Stimulated activated naive CD8-positive, alpha-beta T cell treated with anti-CD3 and anti-CD28 coated beads, Interleukin-15, Interleukin-2, amounts not matched to agents 100 ng/mL and 50 ng/mL, for 24 hours (primary cell): ENCODE measurements at regions not wholly inside any gene's neighbourhood (a gene's known extent, or its start where the extent isn't known, plus 50 kb on each side); places are given as distances from the start of the nearest gene placed in this dataset.

Experiments used
- H3K27ac Mint-ChIP-seq: one replicate; pipeline ENCODE4 v1.8.0; 2021; ENCODE audit warnings: mild to moderate bottlenecking, mixed read lengths
- H3K27me3 Mint-ChIP-seq: one replicate; pipeline ENCODE4 v1.8.0; 2021; ENCODE audit warnings: mixed read lengths
- H3K36me3 Mint-ChIP-seq: one replicate; pipeline ENCODE4 v1.8.0; 2021; ENCODE audit warnings: low read depth, mixed read lengths
- H3K4me1 Mint-ChIP-seq: one replicate; pipeline ENCODE4 v1.8.0; 2021; ENCODE audit warnings: low read depth, mixed read lengths
- H3K4me3 Mint-ChIP-seq: one replicate; pipeline ENCODE4 v1.8.0; 2021; ENCODE audit warnings: mild to moderate bottlenecking, mixed read lengths
- H3K9me3 Mint-ChIP-seq: one replicate; pipeline ENCODE4 v1.8.0; 2021; ENCODE audit warnings: mixed read lengths

DNA sequence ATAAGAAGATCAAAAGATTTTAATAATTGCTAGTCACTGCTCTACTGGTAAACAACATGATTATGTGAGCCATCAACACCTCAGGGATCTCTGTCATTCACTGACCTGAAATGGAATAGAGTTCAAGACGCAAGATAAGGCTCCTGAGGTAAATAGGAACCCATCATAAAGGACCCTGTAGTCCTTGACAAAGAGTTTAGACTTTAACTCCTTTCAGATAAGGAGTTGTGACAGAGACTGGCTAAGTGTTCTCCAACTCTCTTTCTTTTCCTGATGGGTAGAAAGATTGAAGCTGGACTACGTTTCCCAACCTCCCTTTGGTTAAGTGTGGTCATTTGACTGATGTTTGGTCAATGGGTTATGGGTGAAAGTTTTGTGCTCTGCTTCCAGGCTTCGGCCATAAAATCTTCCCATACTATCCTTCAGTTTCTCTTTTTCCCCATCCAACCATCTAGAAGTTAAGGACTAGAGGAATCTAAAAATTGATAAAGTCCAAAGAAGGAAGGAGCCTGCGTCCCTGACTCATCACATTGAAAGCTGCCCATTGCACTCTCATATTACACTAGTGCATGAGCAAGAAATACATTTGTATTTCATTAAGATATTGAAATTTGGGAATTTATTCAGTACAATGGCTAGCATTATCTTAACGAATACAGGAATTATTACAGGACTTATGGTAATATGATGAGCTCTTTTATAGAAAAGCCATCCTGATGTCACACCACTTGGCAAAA lies 293.7 kb upstream of the ACVR2A start:
- no peak overlapping the region for H3K27ac Mint-ChIP-seq
- H3K9me3 Mint-ChIP-seq = no peaks in the 10 kb centered on the region
- H3K36me3 Mint-ChIP-seq = no peaks in the 10 kb centered on the region
- H3K4me3 Mint-ChIP-seq = no peak overlapping the region
- no peaks in the 10 kb centered on the region for H3K4me1 Mint-ChIP-seq
- H3K27me3 Mint-ChIP-seq = no peaks in the 10 kb centered on the region

GRCh38 chr2:147549054-147549453 lies 295.8 kb upstream of the ACVR2A start:
- Mint-ChIP-seq H3K27ac (no peak overlapping the region), H3K4me3 (no peak overlapping the region), H3K9me3 (no peaks in the 10 kb centered on the region), H3K36me3 (no peaks in the 10 kb centered on the region), H3K27me3 (no peaks in the 10 kb centered on the region), H3K4me1 (no peaks in the 10 kb centered on the region)

- no peak overlapping the region for H3K27ac Mint-ChIP-seq
- H3K4me3 Mint-ChIP-seq = no peak overlapping the region
- no peaks in the 10 kb centered on the region for H3K9me3 Mint-ChIP-seq
- no peaks in the 10 kb centered on the region for H3K36me3 Mint-ChIP-seq
- H3K4me1 Mint-ChIP-seq = no peaks in the 10 kb centered on the region
- no peaks in the 10 kb centered on the region for H3K27me3 Mint-ChIP-seq
These were observed 296.4 kb upstream of the ACVR2A start for GRCh38 chr2:147548451-147548850.

DNA sequence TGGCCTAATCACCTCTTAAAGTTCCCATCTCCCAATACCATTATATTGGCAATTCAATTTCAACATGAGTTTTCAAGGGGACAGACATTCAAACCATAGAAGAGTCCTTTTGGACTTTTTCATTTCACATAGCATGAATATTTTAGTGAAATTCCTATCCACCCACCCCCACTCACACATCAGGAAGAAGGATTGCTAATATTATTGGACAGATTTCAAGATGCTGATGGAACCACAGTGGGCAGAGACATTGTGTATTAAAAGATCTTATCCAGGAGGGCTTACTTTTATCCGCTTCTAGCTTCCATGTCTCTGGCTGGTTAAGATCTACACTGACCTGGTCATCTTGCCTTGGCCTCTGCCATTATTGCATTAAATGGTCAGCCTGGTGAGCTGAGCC lies 297.4 kb upstream of the ACVR2A start:
- Mint-ChIP-seq H3K27ac (no peak overlapping the region), H3K36me3 (no peaks in the 10 kb centered on the region)

DNA sequence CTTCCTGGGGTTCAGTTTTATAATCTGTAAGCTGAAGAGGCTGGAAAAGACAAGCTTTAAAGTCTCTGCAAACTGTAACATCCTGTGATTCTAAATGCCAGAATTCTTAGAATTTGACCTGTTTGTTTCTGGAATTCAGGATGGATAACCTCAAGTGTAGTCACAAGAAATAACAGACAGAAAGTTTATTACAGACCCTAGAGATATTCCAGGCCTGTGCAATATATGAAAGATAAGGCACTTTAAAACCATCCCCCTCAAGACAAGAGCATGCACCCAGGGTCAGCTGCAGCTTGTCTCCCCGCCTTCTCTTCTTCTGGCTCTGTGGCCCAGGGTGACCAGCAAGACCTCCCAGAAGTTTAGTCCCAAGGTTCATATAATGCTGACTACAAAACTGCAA lies 298.7 kb upstream of the ACVR2A start:
- no peaks in the 10 kb centered on the region for H3K9me3 Mint-ChIP-seq
- H3K27ac Mint-ChIP-seq = no peak overlapping the region
- H3K4me3 Mint-ChIP-seq = no peak overlapping the region
- no peaks in the 10 kb centered on the region for H3K27me3 Mint-ChIP-seq
- H3K36me3 Mint-ChIP-seq = no peaks in the 10 kb centered on the region
- H3K4me1 Mint-ChIP-seq = no peaks in the 10 kb centered on the region

More for the DNA sequence above, 297.4 kb upstream of the ACVR2A start:
- Mint-ChIP-seq H3K9me3 (no peaks in the 10 kb centered on the region), H3K4me3 (no peak overlapping the region), H3K4me1 (no peaks in the 10 kb centered on the region), H3K27me3 (no peaks in the 10 kb centered on the region)

- Mint-ChIP-seq H3K36me3 (no peaks in the 10 kb centered on the region), H3K9me3 (peaks cover 4% of the 10 kb centered on the region), H3K27me3 (peaks cover 3% of the 10 kb centered on the region), H3K4me1 (no peaks in the 10 kb centered on the region), H3K4me3 (no peak overlapping the region), H3K27ac (no peak overlapping the region)
These were observed 301.8 kb upstream of the ACVR2A start for GRCh38 chr2:147543056-147543455.

GRCh38 chr2:147542351-147542750 lies 302.5 kb upstream of the ACVR2A start:
- Mint-ChIP-seq H3K36me3 (no peaks in the 10 kb centered on the region), H3K9me3 (peaks cover 4% of the 10 kb centered on the region), H3K27me3 (peaks cover 3% of the 10 kb centered on the region), H3K4me1 (no peaks in the 10 kb centered on the region), H3K27ac (no peak overlapping the region), H3K4me3 (no peak overlapping the region)

- peaks cover 4% of the 10 kb centered on the region for H3K9me3 Mint-ChIP-seq
- H3K36me3 Mint-ChIP-seq = no peaks in the 10 kb centered on the region
- no peak overlapping the region for H3K27ac Mint-ChIP-seq
- no peaks in the 10 kb centered on the region for H3K4me1 Mint-ChIP-seq
- no peak overlapping the region for H3K4me3 Mint-ChIP-seq
- peaks cover 3% of the 10 kb centered on the region for H3K27me3 Mint-ChIP-seq
These were observed 303.5 kb upstream of the ACVR2A start for GRCh38 chr2:147541314-147541713.

DNA sequence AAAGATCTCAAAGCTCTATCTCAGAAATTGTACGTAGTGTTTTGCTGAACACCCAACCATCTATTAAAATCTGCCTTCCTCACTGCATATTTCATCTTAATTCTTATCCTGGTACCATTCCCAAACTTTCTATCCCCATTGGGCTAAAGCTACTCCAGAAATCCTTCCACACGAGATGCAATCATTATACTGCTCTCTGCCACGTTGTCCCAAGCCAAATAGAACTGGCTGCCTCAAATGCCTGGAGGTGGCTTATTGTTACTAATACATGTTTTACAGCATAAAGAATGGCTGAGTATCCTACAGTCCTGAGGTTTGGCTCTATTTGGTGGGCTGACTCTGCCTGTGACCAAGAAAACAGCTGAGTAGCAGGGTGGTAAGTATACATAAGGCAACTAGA lies 306.0 kb upstream of the ACVR2A start:
- no peak overlapping the region for H3K27ac Mint-ChIP-seq
- peaks cover 3% of the 10 kb centered on the region for H3K27me3 Mint-ChIP-seq
- H3K9me3 Mint-ChIP-seq = peaks cover 4% of the 10 kb centered on the region
- H3K36me3 Mint-ChIP-seq = no peaks in the 10 kb centered on the region
- H3K4me3 Mint-ChIP-seq = no peak overlapping the region
- H3K4me1 Mint-ChIP-seq = no peaks in the 10 kb centered on the region

DNA sequence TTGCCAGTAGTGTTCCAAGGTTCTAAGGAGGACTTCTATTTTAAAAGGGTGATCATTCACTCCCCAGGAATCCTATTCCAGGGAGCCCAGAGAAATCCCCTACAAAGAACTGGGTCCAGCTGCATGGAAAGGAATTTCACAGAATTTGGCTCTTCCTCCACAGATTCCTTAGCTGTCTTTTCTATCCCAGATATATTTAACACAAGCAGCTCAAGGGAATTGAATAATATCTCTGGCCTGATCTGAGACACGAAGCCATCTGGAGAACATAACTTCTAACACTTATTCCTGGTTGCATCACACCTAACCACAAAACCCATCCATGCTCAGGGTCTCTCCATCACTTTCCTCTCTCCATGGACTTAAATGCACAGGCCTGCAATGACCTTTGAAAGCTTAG lies 306.7 kb upstream of the ACVR2A start:
- H3K27ac Mint-ChIP-seq = no peak overlapping the region
- H3K36me3 Mint-ChIP-seq = no peaks in the 10 kb centered on the region
- no peaks in the 10 kb centered on the region for H3K4me1 Mint-ChIP-seq
- peaks cover 4% of the 10 kb centered on the region for H3K9me3 Mint-ChIP-seq
- H3K4me3 Mint-ChIP-seq = no peak overlapping the region
- H3K27me3 Mint-ChIP-seq = peaks cover 3% of the 10 kb centered on the region

- Mint-ChIP-seq H3K4me3 (no peak overlapping the region), H3K9me3 (no peaks in the 10 kb centered on the region), H3K4me1 (peaks cover 2% of the 10 kb centered on the region), H3K27ac (no peak overlapping the region), H3K36me3 (no peaks in the 10 kb centered on the region), H3K27me3 (no peaks in the 10 kb centered on the region)
These were observed 313.6 kb upstream of the ACVR2A start for GRCh38 chr2:147531269-147531668.

- Mint-ChIP-seq H3K4me1 (peaks cover 5% of the 10 kb centered on the region), H3K9me3 (no peaks in the 10 kb centered on the region), H3K36me3 (no peaks in the 10 kb centered on the region), H3K27ac (no peak overlapping the region), H3K4me3 (no peak overlapping the region), H3K27me3 (no peaks in the 10 kb centered on the region)
These were observed 314.8 kb upstream of the ACVR2A start for GRCh38 chr2:147530033-147530432.

DNA sequence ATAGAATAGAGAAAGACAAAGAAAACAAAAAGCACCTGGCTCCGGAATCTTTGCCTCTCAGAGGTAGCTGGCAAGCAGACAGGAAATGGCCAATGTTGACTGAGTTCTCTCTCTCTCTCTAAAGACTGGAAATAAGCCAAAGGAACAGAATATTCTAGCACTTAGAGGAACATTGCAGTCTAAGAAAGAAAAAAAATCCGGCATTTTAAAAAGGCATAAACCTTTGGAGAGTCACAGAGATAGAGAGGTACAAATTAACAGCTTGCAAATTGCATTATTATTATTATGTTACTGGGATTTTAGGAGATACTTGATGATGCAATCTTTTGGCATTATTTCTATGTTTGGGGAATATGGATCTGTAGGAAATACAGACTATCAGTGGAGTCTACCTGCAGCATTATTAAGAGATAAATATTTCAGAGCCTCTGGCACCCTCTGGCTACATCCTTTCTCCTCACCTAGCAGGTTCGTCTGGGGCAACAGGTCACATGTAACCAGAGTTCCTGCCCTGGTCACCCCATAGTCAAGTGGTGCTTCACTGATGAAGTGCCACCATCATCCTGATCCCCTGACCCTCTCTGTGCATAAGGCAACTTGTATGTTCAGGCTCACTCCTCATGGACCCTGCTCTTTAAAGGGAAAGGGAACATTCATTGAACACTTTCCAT lies 318.9 kb upstream of the ACVR2A start:
- Mint-ChIP-seq H3K4me3 (no peak overlapping the region), H3K27ac (no peak overlapping the region), H3K9me3 (peaks cover 3% of the 10 kb centered on the region), H3K4me1 (peaks cover 5% of the 10 kb centered on the region), H3K36me3 (no peaks in the 10 kb centered on the region), H3K27me3 (no peaks in the 10 kb centered on the region)

DNA sequence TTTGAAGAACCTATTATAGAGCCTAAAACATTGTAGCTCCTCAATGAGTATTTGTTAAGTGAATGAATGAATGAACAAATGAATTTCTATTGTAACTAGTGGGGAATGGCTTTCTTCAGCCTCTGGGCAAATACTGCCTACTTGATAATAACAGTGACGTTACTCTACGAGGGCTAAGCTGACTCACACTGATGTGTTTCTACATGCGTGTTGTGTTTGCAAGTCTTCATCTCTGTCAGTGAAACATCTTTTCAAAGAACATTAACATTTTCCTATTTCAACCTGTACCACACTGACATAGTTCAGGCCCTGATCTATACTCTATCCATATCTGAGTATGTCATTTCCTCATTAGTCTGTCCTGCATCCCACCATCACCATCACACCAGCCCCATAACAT lies 319.9 kb upstream of the ACVR2A start:
- Mint-ChIP-seq H3K27ac (no peak overlapping the region), H3K9me3 (peaks cover 3% of the 10 kb centered on the region), H3K36me3 (no peaks in the 10 kb centered on the region), H3K4me3 (no peak overlapping the region), H3K27me3 (no peaks in the 10 kb centered on the region), H3K4me1 (peaks cover 5% of the 10 kb centered on the region)

DNA sequence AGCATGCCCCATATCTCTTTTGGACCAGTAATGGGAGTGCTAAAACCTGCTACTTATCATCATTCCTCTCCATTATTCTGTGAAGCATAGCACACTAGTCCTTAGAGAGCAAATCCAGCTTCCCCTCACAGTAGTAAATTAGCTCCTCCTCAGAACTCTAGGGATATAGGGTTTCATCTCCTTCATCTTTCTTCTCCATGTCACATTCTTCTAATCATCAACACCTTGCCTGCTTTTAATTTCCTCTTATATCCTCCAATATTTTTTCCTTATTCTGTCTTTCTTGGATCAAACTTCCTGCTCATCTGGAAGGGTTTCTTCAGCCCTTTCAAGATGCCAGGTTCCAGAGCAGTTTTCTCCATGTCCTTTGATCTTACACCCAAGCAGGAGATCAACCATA lies 321.4 kb upstream of the ACVR2A start:
- H3K4me1 Mint-ChIP-seq = peaks cover 5% of the 10 kb centered on the region
- peaks cover 3% of the 10 kb centered on the region for H3K9me3 Mint-ChIP-seq
- no peaks in the 10 kb centered on the region for H3K27me3 Mint-ChIP-seq
- no peaks in the 10 kb centered on the region for H3K36me3 Mint-ChIP-seq
- H3K4me3 Mint-ChIP-seq = no peak overlapping the region
- H3K27ac Mint-ChIP-seq = no peak overlapping the region

- Mint-ChIP-seq H3K36me3 (no peaks in the 10 kb centered on the region), H3K4me1 (peaks cover 5% of the 10 kb centered on the region), H3K27me3 (no peaks in the 10 kb centered on the region), H3K9me3 (peaks cover 3% of the 10 kb centered on the region), H3K4me3 (no peak overlapping the region), H3K27ac (no peak overlapping the region)
These were observed 322.9 kb upstream of the ACVR2A start for GRCh38 chr2:147521936-147522335.
